Stimulated activated CD4-positive, alpha-beta T cell treated with anti-CD3 and anti-CD28 coated beads, TNF-alpha, amount 100 ng/mL, for 24 hours (primary cell): ENCODE measurements at regions not wholly inside any gene's neighbourhood (a gene's known extent, or its start where the extent isn't known, plus 50 kb on each side); places are given as distances from the start of the nearest gene placed in this dataset.
A peak's percentile ranks its signal among the peaks of the same experiment; 100 is the strongest.

Source experiments
- DNase-seq, 3 experiments: peaks; one replicate each; pipeline ENCODE4 v3.0.0-alpha.2; 2020; ENCODE audit warnings: low read depth in 3 of 3

DNA sequence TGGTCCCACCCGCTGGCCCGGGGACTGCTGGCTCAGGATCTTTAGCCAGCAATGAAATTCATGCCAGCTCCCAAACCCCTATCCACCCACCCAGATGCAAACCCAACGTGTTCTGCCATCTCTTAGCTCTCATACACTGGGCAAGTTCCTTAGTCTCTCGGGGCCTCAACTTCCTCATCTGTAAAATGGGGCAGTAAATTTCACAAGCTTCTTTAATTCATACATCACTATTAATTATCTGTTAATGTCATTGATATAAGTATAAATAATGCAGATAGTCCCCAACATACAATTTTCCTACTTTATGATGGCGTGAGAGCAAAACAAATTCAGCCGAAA is 398.7 kb downstream of the SOX9 start:
- DNase-seq = no peak

DNA sequence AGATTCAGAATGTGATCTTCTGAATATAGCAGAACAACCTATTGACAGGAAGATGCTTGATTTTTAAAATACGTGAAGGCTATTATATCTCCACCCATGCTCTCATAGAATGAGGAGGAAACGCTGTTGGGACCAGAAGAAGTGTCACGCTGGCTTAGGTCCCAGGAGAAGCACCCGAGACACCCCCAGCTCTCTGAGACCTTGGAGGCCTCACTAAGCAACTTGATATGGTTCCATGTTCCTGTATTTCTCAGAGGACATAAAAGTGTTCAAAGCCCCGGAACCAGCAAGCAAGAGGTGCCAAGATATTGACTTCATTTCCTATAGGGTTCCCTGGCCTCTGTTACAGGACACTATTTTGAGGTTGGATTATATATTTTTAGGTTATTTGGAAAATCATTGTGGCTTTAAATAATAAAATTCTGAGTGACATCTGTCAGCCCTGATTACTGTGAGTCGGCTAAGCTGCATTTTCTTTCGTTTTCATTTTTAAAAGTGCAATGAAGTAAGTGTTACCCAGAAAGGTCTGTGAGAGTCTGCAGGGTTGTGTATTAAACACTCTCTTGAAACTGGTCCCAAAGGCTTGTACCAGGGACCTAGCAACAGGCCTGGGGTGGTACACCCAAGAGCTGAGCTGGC is 400.0 kb downstream of the SOX9 start:
- DNase-seq = no peak

DNA sequence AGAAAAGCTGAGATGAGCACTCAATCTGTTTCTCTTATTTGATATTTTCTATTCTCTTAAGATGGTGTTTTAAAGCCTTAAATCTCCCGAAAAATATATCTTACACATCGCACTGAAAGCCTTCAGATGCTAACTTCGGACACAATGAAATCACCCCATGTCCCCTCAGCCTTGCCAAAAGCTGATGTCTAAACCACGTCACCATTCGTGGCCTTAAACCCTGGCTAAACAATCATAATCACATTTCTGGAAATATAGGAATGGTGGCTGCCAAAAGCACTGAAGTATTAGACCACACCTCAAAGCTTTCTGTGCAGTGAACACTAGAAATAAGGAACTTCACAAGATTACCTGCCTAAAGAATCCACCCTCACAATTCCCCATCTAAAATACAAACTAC is 402.7 kb downstream of the SOX9 start:
- DNase-seq = no peak

GRCh38 chr17:72525225-72526015 is 404.6 kb downstream of the SOX9 start:
- no peak for DNase-seq

- DNase-seq = no peak
Measured at GRCh38 chr17:72526769-72527168, 405.9 kb downstream of the SOX9 start.

- no peak for DNase-seq
Measured at GRCh38 chr17:72527789-72528188, 407.0 kb downstream of the SOX9 start.

GRCh38 chr17:72528683-72529082 is 407.9 kb downstream of the SOX9 start:
- no peak for DNase-seq

DNA sequence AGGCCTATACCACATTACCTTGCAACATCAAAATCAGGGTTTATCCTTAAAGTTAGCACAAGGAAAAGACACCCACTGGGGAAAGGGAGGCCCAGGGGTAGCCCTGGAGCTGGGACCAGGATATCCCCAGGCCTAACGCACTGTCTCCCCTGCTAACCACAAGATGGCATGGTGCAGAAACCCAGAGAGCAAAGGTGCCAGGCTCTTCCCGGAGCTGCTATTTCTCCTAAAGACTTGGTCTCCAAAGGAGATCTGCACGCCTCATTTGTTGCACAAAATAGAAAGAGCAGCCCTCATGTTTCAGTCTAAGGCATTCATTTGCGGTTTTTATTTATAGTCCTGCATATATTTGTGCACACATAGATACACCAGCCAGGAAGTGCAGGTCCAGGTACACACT is 408.6 kb downstream of the SOX9 start:
- DNase-seq = no peak

GRCh38 chr17:72530454-72530853 is 409.6 kb downstream of the SOX9 start:
- no peak for DNase-seq

- no peak for DNase-seq
Measured at GRCh38 chr17:72531729-72532128, 410.9 kb downstream of the SOX9 start.

DNA sequence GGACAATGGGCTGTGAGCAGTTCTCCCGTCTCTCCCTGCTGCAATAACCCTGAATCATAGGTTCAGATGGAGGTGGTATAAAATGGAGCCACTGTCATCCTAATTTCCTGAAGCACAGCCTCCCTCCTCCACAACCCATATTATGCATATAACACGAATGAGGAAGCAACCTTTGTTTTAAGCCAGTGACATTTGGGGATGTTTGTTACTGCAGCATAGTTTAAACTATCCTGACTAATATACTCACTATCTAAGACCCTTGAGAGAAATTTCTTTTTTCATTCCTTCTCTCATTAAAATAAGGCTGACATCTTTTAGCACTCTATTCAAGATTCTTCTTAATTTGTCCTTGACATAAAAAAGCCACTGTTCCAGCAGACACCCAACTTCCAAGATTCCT is 413.4 kb downstream of the SOX9 start:
- DNase-seq = no peak

GRCh38 chr17:72534776-72535175 is 414.0 kb downstream of the SOX9 start:
- DNase-seq = no peak

GRCh38 chr17:72535346-72535745 is 414.5 kb downstream of the SOX9 start:
- DNase-seq = no peak

GRCh38 chr17:72535779-72536178 is 415.0 kb downstream of the SOX9 start:
- no peak for DNase-seq

DNA sequence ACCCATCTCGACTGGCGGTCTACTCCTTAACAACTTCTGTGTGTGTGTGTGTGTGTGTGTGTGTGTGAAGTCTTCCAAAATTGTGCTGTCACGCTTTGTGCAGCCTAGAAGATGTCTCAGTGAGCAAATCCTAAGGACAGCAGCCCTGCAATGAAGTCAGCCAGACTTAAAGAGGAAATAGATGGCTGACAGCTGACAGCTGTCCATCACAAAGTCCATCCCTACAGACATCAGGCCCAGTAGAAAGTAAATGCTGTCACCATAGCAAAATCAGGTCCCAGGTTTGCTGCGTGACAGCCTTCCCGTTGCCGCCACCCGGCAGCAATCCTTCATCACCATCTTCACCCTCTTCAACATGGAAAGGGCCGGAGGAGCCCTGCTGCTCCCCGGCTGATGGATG is 416.0 kb downstream of the SOX9 start:
- DNase-seq = no peak

- DNase-seq = no peak
Measured at GRCh38 chr17:72538443-72538842, 417.6 kb downstream of the SOX9 start.

- no peak for DNase-seq
Measured at GRCh38 chr17:72538901-72539352, 418.1 kb downstream of the SOX9 start.

DNA sequence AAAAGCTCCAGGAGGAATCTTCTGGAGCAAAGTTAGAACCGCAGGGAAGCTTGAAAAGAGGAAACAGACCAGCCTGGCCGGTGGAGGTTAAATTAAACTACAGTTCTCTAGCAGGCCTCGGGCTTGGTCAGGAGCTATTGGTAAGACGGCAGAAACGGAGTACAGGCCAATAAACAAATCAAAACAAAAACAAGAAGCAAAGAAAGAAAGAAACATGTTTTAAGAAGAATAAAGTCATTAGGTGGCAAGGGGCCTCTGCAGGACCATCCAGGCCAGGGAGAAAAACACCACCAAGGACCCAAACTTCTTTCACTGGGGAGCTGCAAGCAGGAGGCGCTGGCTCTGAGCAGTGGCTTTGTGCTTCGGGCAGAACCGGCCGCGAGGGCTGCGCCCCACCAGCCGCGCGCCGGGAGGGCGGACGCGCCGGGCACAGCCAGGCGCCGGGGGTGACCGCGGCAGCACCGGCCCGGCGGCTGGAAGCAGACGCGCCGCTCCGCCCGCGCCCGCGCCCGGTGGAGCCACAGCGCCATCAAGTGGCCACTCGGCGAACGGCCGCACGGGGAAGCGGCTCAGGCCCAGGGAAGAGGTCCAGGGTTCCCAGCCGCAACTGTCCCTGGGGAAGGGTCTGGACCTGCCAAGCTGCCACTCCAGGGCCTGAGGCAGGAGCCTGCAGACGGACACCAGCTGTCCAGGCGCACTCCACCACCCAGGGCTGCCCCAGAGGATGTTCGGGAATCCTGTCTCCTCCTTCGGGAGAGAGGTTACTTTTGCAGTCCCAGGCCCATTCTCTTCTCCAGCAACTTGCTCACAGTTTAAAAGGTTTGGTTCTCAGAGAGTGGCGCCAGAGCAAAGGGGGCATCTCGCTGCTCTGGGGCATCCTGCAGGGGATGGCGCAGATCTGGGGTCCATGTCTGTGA is 419.4 kb downstream of the SOX9 start:
- DNase-seq = peak; percentile 10 to 60 (median 43)

GRCh38 chr17:72542317-72542716 is 421.5 kb downstream of the SOX9 start:
- DNase-seq = no peak

DNA sequence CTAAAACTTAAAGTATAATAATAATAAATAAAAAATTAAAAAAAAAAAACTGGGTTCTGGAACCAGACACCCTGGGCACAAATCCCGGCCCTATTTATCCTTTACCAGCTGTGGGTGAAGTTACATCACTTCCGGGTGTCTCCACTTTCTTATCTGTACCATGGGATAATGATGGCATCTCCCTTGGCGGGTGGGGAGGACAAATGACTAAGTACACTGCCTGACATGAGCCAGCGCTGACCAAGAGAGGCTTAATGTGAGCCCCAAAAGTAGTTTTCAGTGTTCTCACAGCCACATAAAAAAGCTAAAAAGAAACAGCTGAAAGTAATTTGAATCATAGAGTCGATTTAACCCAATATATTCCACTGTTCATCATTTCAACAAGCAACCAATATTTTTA is 424.9 kb downstream of the SOX9 start:
- no peak for DNase-seq

- DNase-seq = no peak
Measured at GRCh38 chr17:72553051-72553755, 432.4 kb downstream of the SOX9 start.

GRCh38 chr17:72554508-72554907 is 433.7 kb downstream of the SOX9 start:
- no peak for DNase-seq
